Hepatic stellate cell (primary cell): ENCODE measurements at regions not wholly inside any gene's neighbourhood (a gene's known extent, or its start where the extent isn't known, plus 50 kb on each side); places are given as distances from the start of the nearest gene placed in this dataset.

ENCODE experiments used
- DNase-seq: peaks from one replicate; pipeline ENCODE4 v3.0.0; 2011; ENCODE audit warnings: low spot score

DNA sequence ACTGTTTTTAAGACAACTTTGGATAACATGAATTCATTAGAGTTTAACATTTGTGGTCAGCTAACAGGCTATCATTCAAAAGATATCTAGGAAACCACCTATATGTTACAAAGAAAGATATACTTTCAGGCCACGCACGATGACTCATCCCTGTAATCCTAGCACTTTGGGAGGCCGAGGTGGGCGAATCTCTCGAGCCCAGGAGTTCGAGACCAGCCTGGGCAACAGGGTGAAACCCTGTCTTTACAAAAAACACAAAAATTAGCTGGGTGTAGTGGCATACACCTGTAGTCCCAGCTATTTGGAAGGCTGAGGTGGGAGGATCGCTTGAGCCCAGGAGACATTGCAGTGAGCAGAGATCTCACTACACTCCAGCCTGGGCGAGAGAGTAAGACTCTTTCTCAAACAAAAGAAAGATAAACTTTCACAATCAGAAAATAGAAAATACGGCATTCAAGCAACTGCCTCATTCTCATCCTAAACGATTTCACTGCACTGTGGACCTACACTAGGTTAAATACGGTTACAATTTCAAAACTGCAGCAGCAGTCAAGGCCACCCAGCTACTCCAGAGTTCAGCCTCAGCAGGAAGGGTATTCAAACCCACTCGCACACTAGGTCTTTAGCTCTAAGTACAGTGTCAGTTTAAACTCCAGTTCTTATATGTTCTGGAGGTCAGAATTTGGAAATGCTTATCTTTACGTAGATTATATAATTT lies 250.0 kb upstream of the SLC39A10 start:
- DNase-seq = no peak

- no peak for DNase-seq
Observed at GRCh38 chr2:195404651-195405050, 252.4 kb upstream of the SLC39A10 start.

DNA sequence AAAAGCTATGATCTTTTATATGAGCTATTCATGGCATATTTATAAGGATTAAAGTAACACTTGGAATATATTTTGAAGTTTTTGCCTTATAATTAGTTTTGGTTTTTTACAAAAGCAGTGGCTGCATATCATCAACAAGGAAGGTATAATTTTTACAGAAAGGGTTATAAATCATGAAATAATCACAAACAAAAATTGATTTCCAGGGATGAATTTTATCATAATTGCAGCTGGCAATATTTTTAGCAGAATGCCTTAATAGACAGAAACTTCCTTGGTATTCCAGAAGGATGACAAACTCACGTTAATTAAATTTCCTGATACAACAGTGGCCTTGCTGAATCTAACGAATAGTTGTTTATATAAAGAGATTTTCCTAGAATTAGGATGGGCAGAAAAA lies 260.5 kb upstream of the SLC39A10 start:
- no peak for DNase-seq

DNA sequence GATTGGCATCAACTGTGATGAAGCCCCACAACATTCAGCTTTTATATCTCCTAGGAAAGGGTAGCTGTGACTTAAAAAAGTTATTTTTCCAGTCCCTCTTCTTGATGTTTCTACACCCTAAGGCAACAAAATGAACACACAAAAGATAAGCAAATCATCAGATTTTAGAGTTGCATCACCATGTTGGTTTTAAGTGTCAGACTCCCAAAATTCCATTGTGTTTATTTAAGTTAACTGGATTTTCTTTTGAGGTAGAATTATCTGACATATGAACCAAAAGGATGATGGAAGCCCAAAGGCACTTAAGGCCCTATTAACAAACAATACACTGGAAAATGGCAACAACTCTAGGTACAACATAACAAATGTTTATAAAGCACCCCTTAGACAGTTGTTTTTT lies 261.7 kb upstream of the SLC39A10 start:
- DNase-seq = no peak

- no peak for DNase-seq
Observed at GRCh38 chr2:195392446-195393336, 264.3 kb upstream of the SLC39A10 start.

DNA sequence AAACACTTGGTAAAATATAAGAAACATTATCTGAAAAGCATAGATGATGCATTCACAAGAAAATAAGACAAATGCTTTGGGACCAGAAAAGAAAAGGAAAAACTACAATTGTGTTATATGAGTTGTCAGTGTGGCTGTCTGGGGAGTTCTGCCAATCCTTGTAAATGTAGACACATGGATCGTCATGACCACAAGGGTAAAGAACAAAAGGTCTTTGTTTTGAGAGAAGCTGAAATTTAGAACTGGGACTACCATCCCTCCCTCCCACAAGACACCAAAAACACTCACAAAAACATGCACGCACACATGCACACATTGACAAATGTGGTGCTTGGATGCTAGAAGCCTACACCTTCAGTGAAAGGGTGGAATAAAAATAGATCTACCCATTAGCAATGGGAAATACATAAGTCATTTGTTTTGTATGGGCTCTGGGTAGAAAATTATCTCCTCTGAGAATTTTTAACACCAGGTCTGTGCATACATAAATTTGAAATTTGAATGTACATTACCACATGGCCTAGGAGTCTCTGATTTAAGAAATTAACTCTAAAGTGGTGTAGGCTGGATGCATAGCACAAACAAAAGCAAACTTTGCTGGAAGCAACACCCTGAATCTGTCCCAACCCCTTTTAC lies 266.2 kb upstream of the SLC39A10 start:
- DNase-seq = no peak

DNA sequence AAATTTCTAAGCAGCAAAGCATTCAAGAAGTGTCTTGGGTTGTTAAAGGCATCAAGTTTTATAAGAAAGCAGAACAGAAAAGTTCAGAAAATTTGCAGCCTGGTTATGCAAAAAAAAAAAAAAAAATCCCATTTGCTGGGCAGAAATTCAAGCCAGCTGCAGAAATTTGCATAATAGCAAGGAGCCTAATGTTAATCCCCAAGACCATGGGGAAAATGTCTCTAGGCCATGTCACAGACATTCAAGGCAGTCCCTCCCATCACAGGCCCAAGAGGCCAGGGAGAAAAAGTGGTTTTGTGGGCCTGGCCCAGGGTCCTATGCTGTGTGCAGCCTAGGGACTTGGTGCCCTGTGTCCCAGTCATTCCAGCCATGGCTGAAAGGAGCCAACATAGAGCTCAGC lies 269.0 kb upstream of the SLC39A10 start:
- DNase-seq = no peak

GRCh38 chr2:195382186-195382585 lies 274.8 kb upstream of the SLC39A10 start:
- DNase-seq = no peak

DNA sequence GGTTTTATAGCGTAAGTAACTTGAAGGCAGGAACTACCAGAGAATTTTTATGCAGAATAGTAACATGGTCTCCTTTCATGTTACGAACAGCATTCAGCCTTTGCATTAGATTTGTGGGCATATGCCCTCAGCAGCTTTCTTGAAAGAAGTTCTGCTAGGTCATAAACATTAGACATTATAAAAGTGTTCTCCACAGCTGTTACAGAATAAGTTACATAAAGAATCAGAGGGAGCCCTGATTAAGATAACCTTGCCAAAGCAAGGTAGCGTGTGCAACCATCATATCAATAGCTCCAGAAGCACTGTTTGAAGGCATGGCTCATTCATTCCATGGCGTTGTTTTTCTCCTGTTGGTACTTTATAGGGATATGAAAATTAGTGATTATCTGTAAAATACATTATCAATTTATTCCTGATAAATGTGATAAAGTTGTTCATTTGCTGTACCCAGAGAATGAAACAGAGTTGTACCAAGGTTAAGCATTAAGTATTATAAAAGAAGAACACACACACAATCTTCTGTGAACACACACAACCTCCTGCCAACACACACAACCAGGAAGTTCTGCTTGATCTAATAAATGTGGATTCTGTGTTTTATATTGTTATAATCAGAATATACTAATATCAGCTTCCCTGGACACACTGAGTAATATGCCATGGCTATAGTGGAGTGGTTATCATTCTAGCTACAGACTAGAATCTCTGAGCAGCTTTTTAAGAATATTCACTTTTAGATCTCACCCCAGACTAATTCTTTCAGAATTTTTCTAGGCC lies 286.7 kb upstream of the SLC39A10 start:
- no peak for DNase-seq

DNA sequence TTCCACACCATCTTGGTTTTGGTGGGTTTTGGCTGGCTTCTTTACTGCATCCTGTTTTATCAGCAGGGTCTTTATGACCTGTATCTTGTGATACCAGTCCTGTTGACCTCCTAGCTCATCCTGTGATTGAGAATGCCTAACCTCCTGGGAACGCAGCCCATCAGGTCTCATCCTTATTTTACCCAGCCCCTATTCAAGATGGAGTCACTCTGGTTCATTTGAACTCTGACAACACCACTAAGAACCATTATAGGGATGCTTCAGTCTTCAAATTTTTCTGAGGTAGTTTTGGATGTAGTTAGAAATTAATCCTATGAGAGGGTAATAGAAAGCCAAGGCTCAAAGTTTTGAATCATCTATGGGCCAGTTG lies 287.8 kb upstream of the SLC39A10 start:
- no peak for DNase-seq

DNA sequence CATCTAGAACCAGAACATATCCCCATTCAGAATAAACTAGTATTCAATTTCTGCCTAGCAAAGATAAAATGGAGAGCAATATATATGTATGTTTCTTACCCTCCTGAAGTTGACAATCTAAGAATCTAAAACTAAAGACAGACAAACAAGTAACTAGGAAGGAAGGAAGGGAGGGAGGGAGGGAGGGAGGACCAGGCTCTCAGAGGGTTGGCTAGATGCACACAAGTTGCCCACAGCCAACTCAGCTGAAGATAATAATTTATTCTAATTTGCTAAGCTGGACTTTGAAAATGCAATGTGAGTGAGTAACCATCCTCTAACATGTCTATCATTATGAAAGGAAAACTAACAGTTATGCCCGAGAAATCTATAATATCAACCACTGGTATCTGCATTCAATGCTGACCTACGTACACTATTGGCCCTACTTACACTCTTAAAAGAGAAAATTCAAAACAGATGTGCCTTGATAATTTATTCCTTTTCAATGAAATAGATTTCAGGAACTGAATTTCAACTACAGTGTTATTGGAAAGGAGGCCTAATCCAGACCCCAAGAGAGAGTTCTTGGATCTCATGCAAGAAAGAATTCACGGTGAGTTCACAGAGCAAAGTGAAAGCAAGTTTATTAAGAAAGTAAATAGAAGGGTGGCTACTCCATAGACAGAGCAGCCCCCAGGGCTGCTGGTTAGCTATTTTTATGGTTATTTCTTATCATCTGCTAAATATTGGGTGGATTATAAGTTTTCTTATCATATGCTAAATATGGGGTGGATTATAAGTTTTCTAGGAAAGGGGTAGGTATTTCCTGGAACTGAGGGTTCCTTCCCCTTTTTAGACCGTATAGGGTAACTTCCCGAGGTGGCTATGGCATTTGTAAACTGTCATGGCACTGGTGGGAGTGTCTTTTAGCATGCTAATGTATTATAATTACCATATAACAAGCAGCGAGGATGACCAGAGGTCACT lies 288.5 kb upstream of the SLC39A10 start:
- no peak for DNase-seq

- DNase-seq = no peak
Observed at GRCh38 chr2:195367809-195368208, 289.2 kb upstream of the SLC39A10 start.

DNA sequence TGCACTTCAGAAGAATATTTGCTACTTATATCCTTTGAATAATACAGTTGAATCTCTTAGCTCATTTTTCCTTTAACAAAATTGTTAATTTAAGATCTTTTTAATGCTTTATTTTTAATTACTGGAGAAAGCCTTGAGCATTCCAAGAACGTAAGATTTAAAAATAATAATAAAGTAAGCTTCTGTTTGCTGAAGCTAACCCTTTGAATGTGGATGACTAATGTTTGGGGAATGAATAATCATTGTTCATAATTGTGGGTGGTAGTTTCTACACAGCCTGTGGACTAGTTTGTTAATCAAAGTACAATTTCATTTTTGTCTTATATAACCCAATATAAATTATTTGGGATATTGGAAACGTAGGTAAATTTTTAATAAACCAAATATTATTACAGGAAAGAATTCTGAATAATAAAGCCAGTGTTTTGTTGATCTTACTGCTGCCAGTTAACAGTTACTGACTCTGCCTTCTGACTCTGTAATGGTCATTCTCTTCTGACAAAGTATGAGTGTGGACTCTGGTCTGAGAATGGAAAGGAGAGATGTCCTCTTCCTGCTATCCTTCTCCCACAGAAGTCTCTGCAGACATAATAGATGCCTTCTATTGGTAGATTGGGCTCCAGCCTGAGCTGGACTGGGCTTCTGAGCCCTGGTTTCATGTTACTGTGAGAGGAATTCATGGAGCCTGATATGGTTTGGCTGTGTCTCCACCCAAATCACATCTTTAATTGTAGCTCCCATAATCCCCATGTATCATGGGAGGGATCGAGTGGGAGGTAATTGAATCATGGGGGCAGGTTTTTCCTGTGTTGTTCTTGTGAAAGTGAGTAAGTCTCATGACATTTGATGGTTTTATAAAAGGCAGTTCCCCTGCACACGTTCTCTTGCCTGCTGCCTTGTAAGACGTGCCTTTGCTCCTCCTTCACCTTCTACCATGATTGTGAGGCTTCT lies 292.7 kb upstream of the SLC39A10 start:
- no peak for DNase-seq

DNA sequence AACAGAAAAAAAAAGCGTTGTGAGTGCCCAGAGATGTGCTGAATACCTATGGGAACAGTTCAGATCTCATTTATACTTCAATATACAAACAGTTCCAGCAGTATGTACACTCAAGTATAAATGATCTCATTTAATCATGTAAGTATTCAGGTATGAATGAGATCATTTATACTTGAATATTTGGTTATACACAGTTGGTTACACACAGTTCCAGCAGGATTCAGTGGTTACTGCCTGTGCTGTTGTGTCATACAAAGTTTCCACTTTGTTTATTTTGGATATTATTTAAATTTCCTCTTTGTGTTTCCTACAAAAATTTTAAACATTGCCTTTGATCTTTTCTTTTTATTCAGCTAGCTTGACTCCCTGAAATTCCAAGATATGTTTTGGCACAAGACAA lies 293.5 kb upstream of the SLC39A10 start:
- no peak for DNase-seq

GRCh38 chr2:195360242-195360641 lies 296.8 kb upstream of the SLC39A10 start:
- DNase-seq = no peak

- no peak for DNase-seq
Observed at GRCh38 chr2:195359043-195359735, 297.8 kb upstream of the SLC39A10 start.

GRCh38 chr2:195356920-195357440 lies 300.0 kb upstream of the SLC39A10 start:
- no peak for DNase-seq

DNA sequence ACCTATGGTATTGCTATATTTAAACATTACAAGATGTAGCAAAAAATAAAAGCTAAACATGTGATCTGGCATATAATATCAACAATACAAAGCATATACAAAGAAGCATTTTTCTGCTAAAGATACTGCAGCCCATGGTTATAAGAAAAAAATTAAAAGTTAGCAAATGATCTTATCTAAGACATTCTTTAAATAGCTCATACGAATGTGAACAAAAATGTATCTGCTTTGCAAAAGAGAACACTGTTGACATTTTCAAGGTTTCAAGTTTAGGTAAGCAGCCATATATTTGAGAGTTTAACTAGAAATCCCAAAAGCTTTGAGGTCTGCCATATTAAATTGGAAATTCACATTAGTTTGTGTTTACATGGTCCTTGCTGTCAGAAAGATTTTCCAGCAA lies 301.0 kb upstream of the SLC39A10 start:
- no peak for DNase-seq

DNA sequence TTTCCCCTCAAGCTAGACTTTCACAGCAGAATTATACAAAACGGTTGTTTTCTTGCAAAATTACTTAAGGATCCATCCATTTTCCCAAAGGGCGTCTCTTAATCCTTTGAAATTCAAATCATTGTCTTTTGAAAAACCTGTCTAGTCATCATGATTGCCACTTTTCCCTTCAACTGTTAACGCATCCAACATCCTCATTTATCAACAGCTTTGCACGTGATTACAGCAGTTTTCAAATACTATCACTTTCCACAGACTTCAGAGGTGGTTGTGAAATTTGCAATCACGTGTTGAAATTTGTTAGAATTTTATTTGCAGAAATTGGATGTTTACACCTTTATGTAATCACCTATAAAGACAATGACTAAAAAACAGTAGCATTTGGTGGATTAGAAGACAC lies 304.4 kb upstream of the SLC39A10 start:
- no peak for DNase-seq
